Liver (tissue), 3 donors: ENCODE measurements at regions not wholly inside any gene's neighbourhood (a gene's known extent, or its start where the extent isn't known, plus 50 kb on each side); places are given as distances from the start of the nearest gene placed in this dataset.

Experiments used
- ATF3 ChIP-seq: IDR thresholded peaks from 2 replicates; pipeline ENCODE4 v1.6.1; 2016; ENCODE audit warnings: antibody characterized with exemption
- CTCF ChIP-seq: fragments of 150-350 bp; IDR thresholded peaks from 2 replicates; pipeline ENCODE4 v1.5.1; 2017; ENCODE audit warnings: improper control_type of control experiment, low read depth, low read length; ENCODE audit not compliant: missing input control
- EGR1 ChIP-seq, 2 donors: IDR thresholded peaks; 2 replicates each; pipeline ENCODE4 v1.6.1; 2016 to 2018; ENCODE audit warnings: antibody characterized with exemption in 2 of 2, low read depth in 2 of 2
- FOXA1 ChIP-seq: IDR thresholded peaks from 2 replicates; pipeline ENCODE4 v1.6.1; 2016; ENCODE audit warnings: antibody characterized with exemption
- FOXA2 ChIP-seq: IDR thresholded peaks from 2 replicates; pipeline ENCODE4 v1.6.1; 2016; ENCODE audit warnings: antibody characterized with exemption
- MAX ChIP-seq: IDR thresholded peaks from 2 replicates; pipeline ENCODE4 v1.6.1; 2016; ENCODE audit warnings: antibody characterized with exemption
- RAD21 ChIP-seq, 2 donors: IDR thresholded peaks; 2 replicates each; pipeline ENCODE4 v1.6.1; 2016; ENCODE audit warnings: antibody characterized with exemption in 2 of 2, mild to moderate bottlenecking in 2 of 2
- TAF1 ChIP-seq: conservative IDR thresholded peaks from 2 replicates; pipeline ENCODE4 v1.6.1; 2016; ENCODE audit warnings: antibody characterized with exemption, mild to moderate bottlenecking
- YY1 ChIP-seq: IDR thresholded peaks from 2 replicates; pipeline ENCODE4 v1.6.1; 2016; ENCODE audit warnings: antibody characterized with exemption, mild to moderate bottlenecking
- ZBTB33 ChIP-seq: IDR thresholded peaks from 2 replicates; pipeline ENCODE4 v1.6.1; 2016; ENCODE audit warnings: antibody characterized with exemption
- donor health status: healthy.
- donor health status: healthy.

- TF ChIP-seq CTCF (no peak), EGR1 (IDR thresholded peaks at IDR 0.05; ENCODE audit: low read depth in 2 of 2) (no peak), ATF3 (no peak), YY1 (no peak), MAX (no peak), FOXA2 (no peak), ZBTB33 (no peak), FOXA1 (no peak), TAF1 (no peak), RAD21 (IDR thresholded peaks at IDR 0.05) (no peak)
Measured at GRCh38 chr10:53111529-53111928, 338.9 kb upstream of the MBL2 start.
